HTR-8/SVneo (cell line): ENCODE measurements at regions not wholly inside any gene's neighbourhood (a gene's known extent, or its start where the extent isn't known, plus 50 kb on each side); places are given as distances from the start of the nearest gene placed in this dataset.
A peak's percentile ranks its signal among the peaks of the same experiment; 100 is the strongest.

ENCODE experiments used
- DNase-seq: peaks from one replicate; pipeline ENCODE4 v3.0.0; 2011; ENCODE audit warnings: low spot score, mixed read lengths; ENCODE audit not compliant: insufficient read length
- FAIRE-seq: peaks from 2 replicates; lab custom pipeline; 2011; peaks lifted over from hg19 to GRCh38; lab: Jason Lieb, UNC

- FAIRE-seq: no peak
These were observed 54.6 kb upstream of the EOLA2 start for GRCh38 chrX:149992918-149993317.

DNA sequence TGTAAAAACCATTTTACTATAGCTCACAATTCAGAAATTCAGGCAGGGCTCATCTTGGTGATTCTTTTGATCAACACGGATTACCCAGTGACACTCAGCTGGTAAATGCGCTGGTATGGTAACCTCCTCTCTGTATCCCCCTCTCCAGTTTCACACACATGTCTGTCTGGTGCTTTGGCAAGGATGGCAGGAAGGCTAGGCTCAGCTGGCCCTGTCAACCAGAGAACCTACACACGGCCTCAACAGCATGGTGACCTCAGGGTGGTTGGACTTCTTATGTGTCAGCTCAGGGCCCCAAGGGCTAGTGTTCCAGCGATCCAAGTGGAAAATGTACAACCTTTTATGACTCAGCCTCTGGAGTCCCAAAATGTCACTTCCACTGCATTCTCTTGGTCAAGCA is 55.7 kb upstream of the EOLA2 start:
- no peak for FAIRE-seq
- DNase-seq: no peak

More at GRCh38 chrX:149992918-149993317, 54.6 kb upstream of the EOLA2 start:
- DNase-seq: no peak

DNA sequence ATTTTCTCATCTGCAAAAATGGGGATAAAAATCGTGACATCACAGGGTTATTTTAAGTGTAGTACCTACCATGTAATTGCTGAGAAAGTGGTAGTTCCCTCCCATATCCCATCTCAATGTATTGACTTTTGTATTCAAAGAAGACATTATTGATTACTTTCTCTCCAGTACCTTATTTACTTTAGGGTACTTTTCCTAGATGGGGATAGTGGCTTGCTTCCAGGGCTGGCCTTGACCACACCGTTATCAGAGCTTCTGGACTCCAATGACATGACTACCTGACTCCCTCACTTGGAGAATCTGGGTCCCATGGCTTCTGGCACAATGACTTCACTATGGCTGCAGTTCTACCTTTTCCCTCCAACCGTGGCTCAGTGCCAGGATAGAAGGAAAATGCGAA is 58.2 kb upstream of the EOLA2 start:
- DNase-seq: no peak
- no peak for FAIRE-seq

- FAIRE-seq: no peak
- DNase-seq: no peak
These were observed 66.7 kb upstream of the EOLA2 start for GRCh38 chrX:150005027-150005426.

DNA sequence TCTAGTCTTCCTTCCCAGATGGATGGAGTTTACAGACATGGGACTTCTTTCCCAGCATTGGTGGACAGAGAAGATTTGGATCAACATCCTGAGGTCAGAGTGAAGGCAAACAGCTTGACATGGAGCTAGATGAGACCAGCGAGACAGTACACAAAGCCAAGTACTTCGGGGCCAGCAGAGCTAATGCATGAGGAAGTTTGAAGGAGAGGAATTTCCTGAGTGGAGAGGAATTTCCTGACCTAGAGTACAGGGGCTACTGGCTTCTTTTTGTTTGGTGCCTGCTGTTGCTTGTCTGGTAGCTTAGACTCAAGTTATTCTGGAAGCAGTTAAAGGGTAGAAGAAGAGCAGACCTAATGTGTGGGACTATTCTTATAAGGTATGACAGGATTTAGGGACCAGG is 69.1 kb upstream of the EOLA2 start:
- DNase-seq: no peak
- FAIRE-seq: no peak

GRCh38 chrX:150012647-150013381 is 74.5 kb upstream of the EOLA2 start:
- no peak for FAIRE-seq
- DNase-seq: no peak

GRCh38 chrX:150014525-150014924 is 76.2 kb upstream of the EOLA2 start:
- FAIRE-seq: no peak
- no peak for DNase-seq

DNA sequence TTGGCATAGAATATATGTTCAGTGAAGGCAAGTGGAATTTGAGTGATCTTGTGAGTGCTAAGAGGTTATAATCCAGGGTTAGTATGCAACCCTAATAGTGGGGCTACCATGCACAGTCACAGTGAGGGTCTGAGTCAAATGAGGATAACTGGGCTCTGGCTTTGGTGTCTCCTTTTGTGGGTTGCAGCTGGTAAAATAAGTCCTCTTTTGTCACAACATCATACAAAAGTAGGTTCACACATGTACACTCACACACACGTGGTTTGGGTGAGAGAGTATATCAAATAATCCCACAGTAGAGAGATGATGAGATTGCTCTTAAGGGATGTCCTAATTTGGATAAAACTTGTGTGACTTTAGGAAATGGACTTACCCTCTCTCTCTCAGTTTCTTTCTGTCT is 79.6 kb upstream of the EOLA2 start:
- no peak for FAIRE-seq
- no peak for DNase-seq

GRCh38 chrX:150018931-150019361 is 80.7 kb upstream of the EOLA2 start:
- DNase-seq: no peak
- no peak for FAIRE-seq

GRCh38 chrX:150028692-150029091 is 90.4 kb upstream of the EOLA2 start:
- DNase-seq (no peak), FAIRE-seq (no peak)

GRCh38 chrX:150032742-150033141 is 94.5 kb upstream of the EOLA2 start:
- DNase-seq (peak; percentile 2), FAIRE-seq (no peak)

GRCh38 chrX:150034788-150035187 is 96.5 kb upstream of the EOLA2 start:
- DNase-seq (no peak), FAIRE-seq (no peak)

GRCh38 chrX:150035531-150035930 is 97.2 kb upstream of the EOLA2 start:
- DNase-seq (no peak), FAIRE-seq (no peak)

GRCh38 chrX:150036181-150036580 is 97.9 kb upstream of the EOLA2 start:
- FAIRE-seq: no peak
- DNase-seq: peak; percentile 1

- DNase-seq (no peak), FAIRE-seq (no peak)
These were observed 98.3 kb upstream of the EOLA2 start for GRCh38 chrX:150036641-150037040.

DNA sequence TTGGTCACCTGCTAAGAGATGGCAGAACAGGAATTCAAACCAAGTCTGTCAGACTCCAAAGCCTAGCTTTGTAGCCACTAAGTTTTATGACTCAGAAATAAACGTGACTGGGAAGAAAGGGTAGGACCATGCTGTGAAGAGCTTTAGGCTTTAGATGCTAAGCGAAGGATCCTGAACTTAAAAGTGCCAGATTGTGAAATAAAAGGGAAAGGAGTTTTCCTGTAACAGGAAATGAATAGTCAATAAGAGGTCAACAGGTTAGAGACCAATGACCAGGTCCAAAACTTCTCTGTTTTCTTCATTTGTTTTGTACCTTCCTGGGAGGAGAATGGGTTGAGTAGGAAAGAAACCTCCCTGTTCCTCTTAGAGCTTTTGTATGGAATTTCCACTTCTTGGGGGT is 98.8 kb upstream of the EOLA2 start:
- no peak for FAIRE-seq

GRCh38 chrX:150038315-150038714 is 100.0 kb upstream of the EOLA2 start:
- FAIRE-seq (no peak), DNase-seq (no peak)

More for the DNA sequence above, 98.8 kb upstream of the EOLA2 start:
- no peak for DNase-seq

DNA sequence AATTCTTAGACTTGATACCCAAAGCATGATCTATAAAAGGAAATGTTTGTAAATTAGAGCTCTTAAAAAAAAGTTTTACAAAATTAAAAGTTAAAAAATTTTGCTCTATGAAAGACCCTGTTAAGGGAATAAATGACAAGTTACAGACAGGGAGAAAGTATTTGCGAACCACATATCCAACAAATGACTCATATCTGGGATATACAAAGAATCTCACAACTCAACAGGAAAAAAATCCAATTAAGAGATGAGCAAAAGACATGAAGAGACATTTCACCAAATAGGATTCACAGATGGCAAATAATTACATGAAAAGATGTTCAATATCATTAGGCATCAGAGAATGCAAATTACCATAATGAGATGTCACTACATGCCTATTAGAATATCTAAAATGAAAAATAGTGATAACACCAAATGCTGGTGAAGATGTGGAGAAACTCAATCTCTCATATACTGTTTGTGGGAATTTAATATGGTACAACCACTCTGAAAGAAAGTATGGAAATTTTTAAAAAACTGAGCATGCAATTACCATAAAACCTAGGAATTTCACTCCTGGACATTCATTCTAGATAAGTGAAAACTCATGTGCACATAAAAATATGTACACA is 100.8 kb upstream of the EOLA2 start:
- no peak for DNase-seq
- no peak for FAIRE-seq

GRCh38 chrX:150041208-150041607 is 102.9 kb upstream of the EOLA2 start:
- DNase-seq (no peak), FAIRE-seq (no peak)

GRCh38 chrX:150044556-150044955 is 106.3 kb upstream of the EOLA2 start:
- DNase-seq (no peak), FAIRE-seq (no peak)

GRCh38 chrX:150047818-150048217 is 109.5 kb upstream of the EOLA2 start:
- DNase-seq: no peak
- no peak for FAIRE-seq

GRCh38 chrX:150049647-150050046 is 111.4 kb upstream of the EOLA2 start:
- DNase-seq: no peak
- FAIRE-seq: no peak
